Right renal pelvis (tissue), 4 donors: ENCODE measurements at regions not wholly inside any gene's neighbourhood (a gene's known extent, or its start where the extent isn't known, plus 50 kb on each side); places are given as distances from the start of the nearest gene placed in this dataset.

Source experiments
- DNase-seq, 4 donors: peaks; one replicate each; pipeline ENCODE4 v3.0.0-alpha.2; 2013; ENCODE audit warnings: low read depth in 4 of 4, low spot score in 3 of 4, missing footprints in 1 of 4

DNA sequence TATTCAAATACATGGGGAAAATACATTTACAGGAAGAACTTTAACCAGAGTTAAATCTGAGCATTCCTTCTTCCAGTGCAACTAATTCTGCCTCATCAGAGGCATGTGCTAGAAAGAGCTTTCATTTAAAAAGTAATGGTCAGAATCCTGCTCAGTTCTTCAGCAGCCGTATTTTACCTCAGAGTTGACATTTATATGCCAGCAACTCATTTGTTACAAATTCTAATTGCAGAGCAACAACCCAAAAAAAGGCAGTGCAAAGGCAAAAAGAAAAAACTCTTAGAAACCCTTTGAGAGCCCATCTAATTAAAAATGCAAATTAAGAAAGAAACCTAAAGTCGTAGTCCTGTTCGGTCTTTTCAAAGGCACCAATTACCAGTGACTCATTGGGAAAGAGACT lies 392.5 kb downstream of the PBX1 start:
- DNase-seq, result no peak

GRCh38 chr1:164950541-164950986 lies 391.6 kb downstream of the PBX1 start:
- no peak for DNase-seq

DNA sequence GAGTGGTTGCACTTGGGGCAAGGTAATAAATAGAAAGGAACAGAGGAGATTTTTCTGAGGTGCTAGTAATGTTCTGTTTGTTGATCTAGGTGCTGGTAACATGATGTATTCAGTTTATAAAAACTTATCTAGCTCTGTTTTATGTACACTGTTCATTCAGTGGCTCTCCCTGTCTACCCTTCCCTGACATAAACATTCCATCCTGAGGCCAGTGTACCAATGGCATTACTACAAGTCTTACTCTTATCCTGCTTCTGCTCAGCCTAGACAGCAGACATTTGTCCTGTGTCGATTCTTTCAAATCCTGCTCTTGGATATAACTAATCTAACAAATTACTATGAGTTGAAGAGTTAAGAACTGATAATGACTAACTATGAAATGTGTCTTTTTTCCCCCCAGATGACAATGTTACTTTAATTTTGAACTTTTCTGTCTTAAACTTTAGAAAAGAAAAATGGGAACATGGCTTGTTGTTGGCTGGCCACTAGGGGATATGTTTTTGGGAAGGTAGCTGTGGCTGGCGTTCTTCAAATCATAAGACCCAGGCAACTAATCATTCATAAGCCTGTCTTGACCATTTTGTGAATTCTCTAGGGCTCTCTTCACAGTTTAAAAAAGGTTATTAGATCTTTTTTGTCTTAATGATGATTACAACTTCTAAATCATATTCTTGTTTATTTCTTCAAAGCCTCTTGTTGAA lies 390.9 kb downstream of the PBX1 start:
- no peak for DNase-seq

GRCh38 chr1:164948101-164948500 lies 389.1 kb downstream of the PBX1 start:
- DNase-seq, result no peak

DNA sequence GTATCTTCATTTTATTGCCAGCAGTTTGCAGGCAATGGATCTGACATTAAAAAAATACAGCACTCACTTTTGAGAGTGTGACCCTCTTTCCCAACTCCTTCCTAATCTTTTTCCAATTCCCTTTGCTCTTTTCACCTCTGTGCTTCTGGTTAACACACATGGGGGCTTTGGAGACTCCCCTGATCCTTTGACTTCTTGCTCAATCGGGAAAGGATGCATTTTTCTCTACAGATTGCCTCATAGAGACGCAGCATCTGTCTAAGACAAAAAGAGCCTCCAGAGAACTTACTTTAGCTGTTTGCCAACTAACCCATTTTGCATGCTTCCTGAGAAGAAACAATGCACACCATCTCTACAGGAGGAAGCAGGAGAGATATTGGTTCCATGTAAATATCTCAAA lies 378.3 kb downstream of the PBX1 start:
- DNase-seq, result no peak

DNA sequence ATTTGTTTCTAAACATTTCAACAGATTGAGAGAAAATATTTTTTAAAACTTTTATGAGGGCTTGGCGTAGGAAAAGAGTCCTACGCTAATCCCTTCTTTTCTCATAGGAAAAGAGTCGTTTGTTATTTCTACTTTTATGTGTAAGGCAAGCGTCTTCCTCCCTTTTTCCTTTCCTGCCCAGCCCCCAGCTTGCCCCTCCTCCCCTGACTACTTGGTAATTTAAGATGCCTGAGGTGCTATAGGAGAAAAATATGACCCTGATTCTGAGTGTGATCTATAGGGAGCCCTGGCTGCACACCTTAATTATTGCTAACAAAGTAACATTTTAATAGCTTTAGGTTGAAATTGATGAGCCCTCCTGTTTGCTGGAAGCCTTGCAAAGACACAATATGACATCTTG lies 373.6 kb downstream of the PBX1 start:
- DNase-seq, result no peak

DNA sequence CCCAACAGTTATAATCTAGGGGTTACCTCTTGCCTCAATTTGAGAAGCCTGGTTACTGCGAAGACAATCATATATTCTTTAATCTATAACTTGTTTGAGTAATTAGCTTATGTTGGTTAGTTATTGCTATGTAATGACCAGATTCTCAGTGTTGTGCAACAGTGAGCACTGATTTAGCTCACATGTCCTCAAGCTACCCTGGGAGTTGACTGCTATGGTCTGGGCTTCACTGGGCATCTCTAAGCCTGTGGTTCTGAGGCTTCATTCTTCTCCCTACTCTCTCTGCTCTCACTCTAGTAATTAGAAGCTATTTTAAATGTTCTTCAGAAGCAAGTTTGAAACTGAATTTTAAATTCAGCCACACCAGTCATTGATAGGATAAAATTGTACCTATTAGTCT lies 371.8 kb downstream of the PBX1 start:
- DNase-seq, result no peak

DNA sequence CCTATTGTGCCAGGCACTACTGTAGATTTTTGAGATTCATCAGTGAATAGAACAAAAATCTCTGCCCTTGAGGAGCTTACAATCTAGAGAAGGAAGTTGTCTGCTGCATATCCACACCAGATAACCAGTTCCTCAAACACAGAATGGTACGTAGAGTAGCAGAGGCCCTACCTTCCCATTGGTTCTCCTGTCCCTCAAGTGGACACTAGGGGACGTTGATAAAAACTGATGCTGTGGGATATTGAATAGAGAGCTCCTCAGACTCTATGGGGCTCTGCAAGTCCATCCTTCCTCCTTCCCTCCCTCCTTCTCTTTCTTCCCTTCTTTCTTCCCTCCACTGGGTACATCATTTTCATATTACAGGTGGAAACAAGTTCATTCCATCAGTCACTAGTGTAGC lies 371.3 kb downstream of the PBX1 start:
- DNase-seq, result no peak

- DNase-seq, result no peak
Observed at GRCh38 chr1:164928232-164928812, 369.3 kb downstream of the PBX1 start.

DNA sequence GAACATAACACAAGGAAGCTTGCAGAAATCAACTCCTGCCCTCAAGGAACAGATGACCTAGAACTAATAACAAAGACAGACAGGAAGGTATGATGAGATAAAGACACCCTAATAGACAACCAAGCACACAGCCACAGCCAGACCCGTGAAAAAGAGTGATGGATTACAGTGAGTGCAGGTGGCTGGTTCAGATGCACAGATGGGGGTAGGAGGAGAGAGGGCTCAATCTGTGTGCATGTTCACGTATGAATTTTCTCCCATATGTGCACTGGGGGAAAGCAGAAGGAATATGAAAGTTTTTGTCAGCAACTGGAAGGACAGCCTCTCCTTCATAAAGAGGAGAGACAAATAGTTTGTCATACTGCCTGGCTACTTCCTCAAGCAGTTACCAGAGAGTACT lies 367.1 kb downstream of the PBX1 start:
- no peak for DNase-seq

GRCh38 chr1:164922585-164922984 lies 363.6 kb downstream of the PBX1 start:
- DNase-seq, result no peak

GRCh38 chr1:164921493-164921892 lies 362.5 kb downstream of the PBX1 start:
- no peak for DNase-seq

DNA sequence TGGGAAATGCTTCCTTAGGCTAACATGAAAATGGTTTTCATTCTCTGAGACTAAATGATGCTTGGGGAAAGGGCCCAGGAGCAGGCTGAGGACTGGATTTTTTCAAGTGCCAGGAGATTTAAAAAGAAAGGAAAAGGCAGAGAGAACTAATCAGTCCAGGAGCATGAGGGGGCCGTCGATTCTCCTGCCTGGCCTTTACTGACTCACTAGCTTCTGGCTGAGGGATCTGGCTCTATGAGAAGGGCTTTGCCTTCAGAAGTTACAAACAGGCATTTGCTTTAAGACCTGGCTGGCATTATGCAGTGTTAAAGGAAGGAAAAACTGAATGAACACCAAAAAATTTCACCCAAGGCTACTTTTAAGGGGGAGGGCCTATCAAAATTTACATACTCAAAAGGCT lies 359.2 kb downstream of the PBX1 start:
- no peak for DNase-seq

- DNase-seq, result no peak
Observed at GRCh38 chr1:164914208-164914607, 355.2 kb downstream of the PBX1 start.

DNA sequence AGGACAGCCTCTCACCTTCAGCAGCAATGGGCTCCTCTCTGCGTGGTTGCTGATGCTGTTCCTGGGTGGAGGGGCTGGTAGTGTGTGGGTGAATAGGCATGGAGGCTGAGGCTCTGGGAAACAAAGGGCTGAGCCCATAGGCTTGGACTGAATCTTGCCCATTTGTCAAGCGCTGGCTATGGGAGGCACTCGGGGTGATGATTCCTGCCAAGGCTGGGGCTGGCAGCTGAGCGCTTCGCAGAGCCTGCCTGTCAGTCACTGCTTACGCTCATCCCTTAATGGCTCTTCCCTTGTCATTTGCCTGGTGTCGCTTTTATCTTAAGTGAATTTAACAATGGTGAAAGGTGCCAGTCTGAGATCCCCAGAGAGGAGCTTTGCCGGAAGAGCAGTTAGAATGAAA lies 353.3 kb downstream of the PBX1 start:
- DNase-seq, result no peak

DNA sequence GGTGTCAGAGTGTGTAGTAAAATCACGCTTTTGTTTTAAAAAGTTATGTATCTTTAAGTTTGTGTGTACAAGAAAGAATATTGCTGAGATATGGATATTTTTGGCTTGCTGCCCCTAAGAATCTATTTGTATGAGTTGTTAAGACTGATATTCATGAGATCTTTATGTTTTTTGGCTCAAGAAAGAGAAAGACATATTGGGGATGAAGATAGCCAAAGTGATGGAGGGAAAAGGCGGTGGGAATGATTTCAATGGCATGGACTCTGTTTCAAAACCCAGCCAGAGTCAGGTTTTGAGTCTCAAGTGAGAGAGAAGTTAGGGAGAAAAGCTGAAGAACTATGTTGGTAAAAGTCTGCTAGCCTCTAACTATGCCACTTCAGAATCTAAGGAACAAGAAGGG lies 351.7 kb downstream of the PBX1 start:
- DNase-seq, result no peak

DNA sequence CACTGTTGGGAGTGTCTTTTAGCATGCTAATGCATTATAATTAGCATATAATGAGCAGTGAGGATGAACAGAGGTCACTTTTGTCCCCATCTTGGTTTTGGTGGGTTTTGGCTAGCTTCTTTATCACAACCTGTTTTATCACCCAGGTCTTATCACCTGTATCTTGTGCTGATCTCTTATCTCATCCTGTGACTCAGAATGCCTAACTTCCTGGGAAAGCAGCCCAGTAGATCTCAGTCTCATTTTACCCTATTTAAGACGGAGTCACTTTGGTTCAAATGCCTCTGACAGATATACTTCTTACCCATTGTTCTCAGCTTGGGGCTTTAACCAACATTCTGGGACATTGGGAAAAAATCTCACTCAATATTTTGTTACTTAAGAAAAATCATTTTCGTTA lies 348.7 kb downstream of the PBX1 start:
- no peak for DNase-seq

- no peak for DNase-seq
Observed at GRCh38 chr1:164905869-164906268, 346.9 kb downstream of the PBX1 start.

DNA sequence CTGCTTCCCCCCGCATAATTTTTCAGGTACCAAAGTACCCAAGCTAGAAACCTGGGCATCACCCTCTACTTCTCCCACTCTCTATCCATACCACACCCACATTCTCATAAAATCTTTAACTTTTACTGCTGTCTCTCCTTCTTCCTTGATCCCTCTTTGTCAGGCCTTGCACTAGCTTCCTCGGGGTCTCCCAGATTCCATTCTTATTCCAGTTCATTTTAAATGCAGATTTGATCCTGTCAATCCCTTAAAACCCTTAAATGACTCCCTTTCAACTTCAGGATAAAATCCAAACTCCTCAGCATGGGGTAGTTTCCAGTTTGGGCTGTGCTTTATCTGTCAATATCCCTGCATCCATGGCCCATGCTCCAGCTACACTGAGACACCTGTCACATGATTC lies 343.5 kb downstream of the PBX1 start:
- no peak for DNase-seq
